BLaER1 treated with 17β-estradiol and CSF1 and Interleukin-3, amounts not matched to agents 10 nM and 100 nM (cell line): ENCODE measurements at regions not wholly inside any gene's neighbourhood (a gene's known extent, or its start where the extent isn't known, plus 50 kb on each side); places are given as distances from the start of the nearest gene placed in this dataset.
"Not testable (repeated sequence)": the region's sequence is repeated elsewhere in the genome, so short reads cannot be mapped to it uniquely, and the experiment has no call there.

Source experiments
- H3K27ac ChIP-seq, 11 experiments: shearing (Covaris generic); formaldehyde crosslinking; 2 replicates each; pipeline ENCODE4 v1.8.1; 2022
- H3K27me3 ChIP-seq, 11 experiments: shearing (Covaris generic); formaldehyde crosslinking; 2 replicates each; pipeline ENCODE4 v1.8.1; 2022
- H3K36me3 ChIP-seq, 11 experiments: shearing (Covaris generic); formaldehyde crosslinking; 2 replicates each; pipeline ENCODE4 v1.8.1; 2022
- H3K4me1 ChIP-seq, 10 experiments: shearing (Covaris generic); formaldehyde crosslinking; 2 replicates each; pipeline ENCODE4 v1.8.1; 2022
- H3K4me2 ChIP-seq, 11 experiments: shearing (Covaris generic); formaldehyde crosslinking; 2 replicates each; pipeline ENCODE4 v1.8.1; 2022
- H3K4me3 ChIP-seq, 10 experiments: shearing (Covaris generic); formaldehyde crosslinking; 2 replicates each; pipeline ENCODE4 v1.8.1; 2022
- H3K9ac ChIP-seq, 11 experiments: shearing (Covaris generic); formaldehyde crosslinking; 2 replicates each; pipeline ENCODE4 v1.8.1; 2022
- H3K9me3 ChIP-seq, 11 experiments: shearing (Covaris generic); formaldehyde crosslinking; replicated peaks in 1 of 11; 2 replicates each; pipeline ENCODE4 v1.8.1; 2022
- H4K20me1 ChIP-seq, 11 experiments: shearing (Covaris generic); formaldehyde crosslinking; 2 replicates each; pipeline ENCODE4 v1.8.1; 2022
- Cebpa-rat ChIP-seq, 11 experiments: shearing (Covaris generic); IDR thresholded peaks; 2 replicates each; pipeline ENCODE4 v1.8.1; 2022

GRCh38 chr3:31106204-31106603 lies 211.7 kb upstream of the GADL1 start:
- no peak for TF ChIP-seq Cebpa-rat (IDR thresholded peaks at IDR 0.05)
- Histone ChIP-seq H3K4me2 (peak overlapping the region in 3 of 11 experiments; percentile 46 to 57 (median 55); a peak in 6 of 22 replicates), H3K4me3 (no peak overlapping the region), H3K27ac (peak overlapping the region in 2 of 11 experiments; percentile 22 to 48; a peak in 2 of 22 replicates), H3K36me3 (no peaks in the 10 kb centered on the region), H3K4me1 (peaks cover 0 to 27% (median 0%) of the 10 kb centered on the region in 10 experiments; a peak in 6 of 20 replicates), H3K27me3 (no peaks in the 10 kb centered on the region), H4K20me1 (no peaks in the 10 kb centered on the region), H3K9ac (no peak overlapping the region), H3K9me3 (peaks cover 0 to 13% (median 7%) of the 10 kb centered on the region in 11 experiments; a peak in 9 of 22 replicates)

GRCh38 chr3:31106912-31107311 lies 212.5 kb upstream of the GADL1 start:
- peak overlapping the region in 3 of 11 experiments; percentile 0 to 57 (median 46); a peak in 3 of 22 replicates for H3K4me2 ChIP-seq
- no peaks in the 10 kb centered on the region for H4K20me1 ChIP-seq
- H3K36me3 ChIP-seq: no peaks in the 10 kb centered on the region
- no peak overlapping the region for H3K9ac ChIP-seq
- TF ChIP-seq Cebpa-rat (IDR thresholded peaks at IDR 0.05): no peak
- H3K4me3 ChIP-seq: no peak overlapping the region
- H3K9me3 ChIP-seq: peaks cover 0 to 13% (median 6%) of the 10 kb centered on the region in 11 experiments; a peak in 9 of 22 replicates
- H3K27me3 ChIP-seq: no peaks in the 10 kb centered on the region
- H3K27ac ChIP-seq: no peak overlapping the region
- H3K4me1 ChIP-seq: peaks cover 0 to 27% (median 0%) of the 10 kb centered on the region in 10 experiments; a peak in 6 of 20 replicates

- no peak overlapping the region for H3K4me2 ChIP-seq
- no peak for TF ChIP-seq Cebpa-rat (IDR thresholded peaks at IDR 0.05)
- no peak overlapping the region for H3K4me3 ChIP-seq
- no peaks in the 10 kb centered on the region for H3K27me3 ChIP-seq
- H3K27ac ChIP-seq: no peak overlapping the region
- H3K9me3 ChIP-seq: peaks cover 0 to 25% (median 10%) of the 10 kb centered on the region in 11 experiments; a peak in 11 of 22 replicates
- H3K4me1 ChIP-seq: no peaks in the 10 kb centered on the region
- H3K9ac ChIP-seq: no peak overlapping the region
- no peaks in the 10 kb centered on the region for H3K36me3 ChIP-seq
- no peaks in the 10 kb centered on the region for H4K20me1 ChIP-seq
Observed at GRCh38 chr3:31114929-31115283, 220.4 kb upstream of the GADL1 start.

- H3K9me3 ChIP-seq: peaks cover 0 to 25% (median 10%) of the 10 kb centered on the region in 11 experiments; a peak in 11 of 22 replicates
- not testable (repeated sequence) for H3K36me3 ChIP-seq, H3K4me2 ChIP-seq, H3K27me3 ChIP-seq, H3K4me3 ChIP-seq, H3K27ac ChIP-seq, H3K4me1 ChIP-seq, H4K20me1 ChIP-seq, H3K9ac ChIP-seq
Observed at GRCh38 chr3:31115531-31115930, 221.1 kb upstream of the GADL1 start.

- Histone ChIP-seq H4K20me1 (no peaks in the 10 kb centered on the region), H3K9me3 (peaks cover 0 to 21% (median 8%) of the 10 kb centered on the region in 11 experiments; a peak in 11 of 22 replicates), H3K4me1 (no peaks in the 10 kb centered on the region), H3K4me2 (no peak overlapping the region), H3K4me3 (no peak overlapping the region), H3K36me3 (no peaks in the 10 kb centered on the region), H3K9ac (no peak overlapping the region), H3K27me3 (no peaks in the 10 kb centered on the region), H3K27ac (no peak overlapping the region)
- TF ChIP-seq Cebpa-rat (IDR thresholded peaks at IDR 0.05): no peak
Observed at GRCh38 chr3:31116651-31117050, 222.2 kb upstream of the GADL1 start.

GRCh38 chr3:31117854-31118253 lies 223.4 kb upstream of the GADL1 start:
- no peak overlapping the region for H3K9ac ChIP-seq
- peaks cover 0 to 21% (median 8%) of the 10 kb centered on the region in 11 experiments; a peak in 11 of 22 replicates for H3K9me3 ChIP-seq
- H3K27ac ChIP-seq: no peak overlapping the region
- H4K20me1 ChIP-seq: no peaks in the 10 kb centered on the region
- H3K27me3 ChIP-seq: no peaks in the 10 kb centered on the region
- no peaks in the 10 kb centered on the region for H3K4me1 ChIP-seq
- no peak overlapping the region for H3K4me2 ChIP-seq
- TF ChIP-seq Cebpa-rat (IDR thresholded peaks at IDR 0.05): no peak
- H3K4me3 ChIP-seq: no peak overlapping the region
- H3K36me3 ChIP-seq: no peaks in the 10 kb centered on the region

- Histone ChIP-seq H3K27ac (no peak overlapping the region), H4K20me1 (no peaks in the 10 kb centered on the region), H3K27me3 (no peaks in the 10 kb centered on the region), H3K9ac (no peak overlapping the region), H3K9me3 (peaks cover 0 to 15% (median 10%) of the 10 kb centered on the region in 11 experiments; a peak in 12 of 22 replicates), H3K4me3 (no peak overlapping the region), H3K4me1 (no peaks in the 10 kb centered on the region), H3K36me3 (no peaks in the 10 kb centered on the region), H3K4me2 (no peak overlapping the region)
- no peak for TF ChIP-seq Cebpa-rat (IDR thresholded peaks at IDR 0.05)
Observed at GRCh38 chr3:31124373-31124772, 229.9 kb upstream of the GADL1 start.

GRCh38 chr3:31125413-31126020 lies 231.1 kb upstream of the GADL1 start:
- no peak overlapping the region for H3K9ac ChIP-seq
- H3K4me2 ChIP-seq: no peak overlapping the region
- H4K20me1 ChIP-seq: no peaks in the 10 kb centered on the region
- H3K4me3 ChIP-seq: no peak overlapping the region
- no peaks in the 10 kb centered on the region for H3K27me3 ChIP-seq
- no peak for TF ChIP-seq Cebpa-rat (IDR thresholded peaks at IDR 0.05)
- no peaks in the 10 kb centered on the region for H3K36me3 ChIP-seq
- peaks cover 0 to 15% (median 10%) of the 10 kb centered on the region in 11 experiments; a peak in 11 of 22 replicates for H3K9me3 ChIP-seq
- H3K4me1 ChIP-seq: peaks cover 0 to 3% (median 1%) of the 10 kb centered on the region in 10 experiments; a peak in 8 of 20 replicates
- H3K27ac ChIP-seq: no peak overlapping the region

- H3K9me3 ChIP-seq: peaks cover 0 to 12% (median 8%) of the 10 kb centered on the region in 11 experiments; a peak in 11 of 22 replicates
- H3K9ac ChIP-seq: no peak overlapping the region
- H3K4me3 ChIP-seq: no peak overlapping the region
- H3K36me3 ChIP-seq: no peaks in the 10 kb centered on the region
- H4K20me1 ChIP-seq: no peaks in the 10 kb centered on the region
- H3K27me3 ChIP-seq: no peaks in the 10 kb centered on the region
- no peak for TF ChIP-seq Cebpa-rat (IDR thresholded peaks at IDR 0.05)
- H3K4me1 ChIP-seq: peaks cover 0 to 14% (median 6%) of the 10 kb centered on the region in 10 experiments; a peak in 8 of 20 replicates
- no peak overlapping the region for H3K4me2 ChIP-seq
- H3K27ac ChIP-seq: no peak overlapping the region
Observed at GRCh38 chr3:31129241-31129640, 234.8 kb upstream of the GADL1 start.
